ENCODE measurements at regions not wholly inside any gene's neighbourhood (a gene's known extent, or its start where the extent isn't known, plus 50 kb on each side); places are given as distances from the start of the nearest gene placed in this dataset.

DNA sequence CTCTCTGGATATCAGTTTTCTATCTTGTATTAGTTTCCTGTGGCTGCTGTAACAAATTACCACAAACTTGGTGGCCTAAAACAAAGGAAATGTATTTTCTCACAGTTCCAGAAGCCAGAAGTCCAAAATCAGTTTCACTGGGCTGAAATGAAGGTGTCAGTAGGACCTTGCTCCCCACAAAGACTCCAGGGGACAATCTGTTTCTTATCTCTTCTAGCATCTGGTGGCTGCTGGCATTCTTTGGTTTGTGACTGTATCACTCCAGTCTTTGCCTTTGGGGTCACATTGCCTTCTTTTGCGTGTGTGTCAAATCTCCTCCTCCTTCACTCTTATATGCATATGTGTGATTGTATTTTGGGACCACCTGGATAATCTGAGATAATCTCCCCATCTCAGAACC is 153.0 kb upstream of the PRPS1L1 start:
- DNase-seq (ENCODE audit: low spot score in 2 of 2) = no peak
- Histone ChIP-seq H3K4me1 (peaks cover 0 to 23% (median 0%) of the 10 kb centered on the region in 4 donors), H3K27me3 (no peaks in the 10 kb centered on the region), H3K4me3 (no peak overlapping the region), H3K36me3 (no peaks in the 10 kb centered on the region), H3K27ac (no peak overlapping the region), H3K9me3 (no peaks in the 10 kb centered on the region)
- WGBS, 2 donors = 95 to 100% methylated on average over 1 of the region's 1 CpG
- no peak for TF ChIP-seq EP300 (IDR thresholded peaks at IDR 0.05)
- no peak for TF ChIP-seq CTCF (IDR thresholded peaks at IDR 0.05)
- no peak for TF ChIP-seq POLR2A (IDR thresholded peaks at IDR 0.05)

DNA sequence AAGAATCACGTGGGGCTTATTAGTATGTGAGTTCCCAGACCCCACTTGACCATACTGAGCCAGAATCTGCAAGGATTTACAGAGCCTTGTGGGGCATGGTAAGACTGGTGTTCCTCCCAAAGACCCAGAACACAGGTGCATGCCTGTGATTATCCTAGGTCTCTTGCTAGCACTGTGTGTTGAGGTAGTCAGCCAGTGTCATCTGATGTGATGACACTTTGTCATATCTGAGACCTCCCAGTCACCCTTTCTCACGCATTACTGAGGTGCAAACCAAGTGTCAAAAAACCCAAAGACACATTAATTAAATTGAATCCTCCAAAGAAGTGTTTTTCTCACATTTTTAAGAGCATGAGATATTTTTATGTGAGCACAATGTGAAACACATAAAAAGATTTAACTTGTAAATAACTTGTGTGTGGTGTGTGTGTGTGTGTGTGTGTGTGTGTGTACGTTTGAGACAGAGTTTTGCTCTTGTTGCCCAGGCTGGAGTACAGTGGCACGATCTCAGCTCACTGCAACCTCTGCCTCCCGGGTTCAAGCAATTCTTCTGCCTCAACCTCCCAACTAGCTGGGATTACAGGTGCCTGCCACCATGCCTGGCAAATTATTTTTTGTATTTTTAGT is 162.0 kb upstream of the PRPS1L1 start:
- Histone ChIP-seq H3K9me3 (peaks cover 0 to 6% (median 0%) of the 10 kb centered on the region in 4 donors), H3K27ac (no peak overlapping the region), H3K4me1 (no peaks in the 10 kb centered on the region), H3K4me3 (no peak overlapping the region), H3K27me3 (no peaks in the 10 kb centered on the region), H3K36me3 (no peaks in the 10 kb centered on the region)
- no peak for TF ChIP-seq POLR2A (IDR thresholded peaks at IDR 0.05)
- no peak for TF ChIP-seq EP300 (IDR thresholded peaks at IDR 0.05)
- TF ChIP-seq CTCF (IDR thresholded peaks at IDR 0.05) = no peak
- DNase-seq (ENCODE audit: low spot score in 2 of 2) = no peak
- WGBS, 2 donors = 86 to 87% methylated on average over 5 of the region's 5 CpGs

- H3K4me1 ChIP-seq = no peaks in the 10 kb centered on the region
- H3K27me3 ChIP-seq = no peaks in the 10 kb centered on the region
- DNase-seq (ENCODE audit: low spot score in 2 of 2) = no peak
- no peak overlapping the region for H3K27ac ChIP-seq
- H3K4me3 ChIP-seq = no peak overlapping the region
- WGBS, 2 donors = 7 to 8% methylated on average over 2 of the region's 2 CpGs
- no peak for TF ChIP-seq EP300 (IDR thresholded peaks at IDR 0.05)
- no peaks in the 10 kb centered on the region for H3K36me3 ChIP-seq
- H3K9me3 ChIP-seq = peaks cover 0 to 6% (median 0%) of the 10 kb centered on the region in 4 donors
Measured at GRCh38 chr7:18191341-18191740, 163.7 kb upstream of the PRPS1L1 start.

DNA sequence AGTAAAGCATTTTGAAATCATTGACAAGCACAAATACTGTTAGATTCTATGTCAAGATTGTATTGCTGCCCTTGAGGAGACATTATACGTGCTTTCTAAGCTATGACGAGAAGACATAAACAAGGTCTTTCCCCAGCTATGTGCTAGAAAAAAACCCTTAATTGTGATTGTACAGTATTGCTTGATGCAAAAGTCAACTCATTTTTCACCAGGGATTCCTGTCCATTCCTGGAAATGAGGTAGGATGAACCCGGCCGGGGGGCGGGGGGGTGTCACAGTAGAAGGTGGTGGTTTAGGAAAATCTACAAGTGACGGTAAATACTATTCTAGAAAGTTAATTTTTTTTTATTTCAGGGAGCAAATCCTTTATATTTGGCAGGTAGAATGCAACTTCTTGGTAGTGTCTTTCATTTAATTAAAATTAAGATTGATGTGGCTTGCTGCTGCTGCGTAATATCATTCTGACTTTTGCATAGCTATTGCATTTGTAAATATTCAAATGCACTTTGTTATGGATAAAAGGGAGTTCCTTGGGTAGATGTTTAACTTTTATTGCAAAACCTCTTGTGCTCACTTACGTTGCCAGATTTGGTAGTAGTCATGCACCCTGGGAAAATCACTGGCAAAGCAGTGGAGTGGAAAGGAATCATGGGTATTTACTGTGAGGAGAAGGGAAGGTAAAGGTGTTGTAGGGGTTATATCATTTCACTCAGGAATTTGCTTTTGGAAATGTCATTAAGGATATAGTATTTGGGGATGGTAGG is 164.4 kb upstream of the PRPS1L1 start:
- Histone ChIP-seq H3K27ac (no peak overlapping the region), H3K4me3 (no peak overlapping the region), H3K4me1 (no peaks in the 10 kb centered on the region), H3K9me3 (peaks cover 0 to 6% (median 0%) of the 10 kb centered on the region in 4 donors), H3K36me3 (no peaks in the 10 kb centered on the region), H3K27me3 (no peaks in the 10 kb centered on the region)
- no peak for DNase-seq (ENCODE audit: low spot score in 2 of 2)
- no peak for TF ChIP-seq POLR2A (IDR thresholded peaks at IDR 0.05)
- no peak for TF ChIP-seq CTCF (IDR thresholded peaks at IDR 0.05)
- TF ChIP-seq EP300 (IDR thresholded peaks at IDR 0.05) = no peak
- 86 to 92% methylated on average over 8 of the region's 8 CpGs for WGBS, 2 donors

DNA sequence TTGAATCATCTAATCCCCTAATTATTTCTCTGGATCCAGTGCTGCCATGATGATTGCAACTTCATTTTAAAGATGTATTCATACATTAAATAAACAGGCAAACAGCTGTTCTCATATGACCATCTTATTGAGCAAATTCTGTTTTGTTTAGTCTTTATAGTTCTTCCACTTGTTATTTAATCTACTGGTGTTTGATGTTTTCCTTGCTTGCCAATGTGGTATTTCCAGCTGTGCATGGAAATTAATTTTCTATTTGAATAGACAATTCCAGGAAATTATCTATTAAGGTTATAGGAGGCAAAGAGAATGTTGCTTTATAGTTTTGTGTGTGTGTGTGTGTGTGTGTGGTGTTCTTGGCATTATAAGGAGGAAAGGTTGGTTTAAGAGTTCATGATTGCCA is 167.0 kb upstream of the PRPS1L1 start:
- no peak for DNase-seq (ENCODE audit: low spot score in 2 of 2)
- Histone ChIP-seq H3K4me3 (no peak overlapping the region), H3K4me1 (no peaks in the 10 kb centered on the region), H3K27me3 (no peaks in the 10 kb centered on the region), H3K9me3 (peaks cover 0 to 6% (median 0%) of the 10 kb centered on the region in 4 donors), H3K27ac (no peak overlapping the region), H3K36me3 (no peaks in the 10 kb centered on the region)
- TF ChIP-seq EP300 (IDR thresholded peaks at IDR 0.05) = no peak
- TF ChIP-seq CTCF (IDR thresholded peaks at IDR 0.05) = no peak
- TF ChIP-seq POLR2A (IDR thresholded peaks at IDR 0.05) = no peak

All from tibial nerve (tissue), 4 donors.